ENCODE measurements at regions not wholly inside any gene's neighbourhood (a gene's known extent, or its start where the extent isn't known, plus 50 kb on each side); places are given as distances from the start of the nearest gene placed in this dataset.

DNA sequence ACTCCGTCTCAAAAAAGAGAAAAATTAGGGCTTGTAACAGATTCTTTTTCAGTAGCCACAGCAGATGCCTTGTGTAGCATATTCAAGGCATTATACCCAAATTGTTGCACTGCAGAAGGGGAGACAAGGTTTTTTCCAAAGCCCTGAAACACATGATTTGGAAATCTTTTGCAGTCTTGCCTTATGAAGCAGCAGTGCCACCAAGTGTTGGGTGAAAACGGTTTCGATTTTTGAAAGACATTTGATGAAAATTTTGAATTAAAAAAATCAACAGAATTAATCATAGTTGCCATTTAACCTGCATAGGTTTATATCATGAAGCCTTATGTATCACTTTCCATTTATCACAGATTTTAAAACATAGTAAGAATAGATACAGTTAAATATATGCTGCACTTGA, 479.5 kb downstream of the TAF11L14 start:
- H3K9ac ChIP-seq (ENCODE audit: low read length): no peak overlapping the region
- no peak overlapping the region for H3K4me2 ChIP-seq (ENCODE audit: low read length)
- no peaks in the 10 kb centered on the region for H3K27me3 ChIP-seq (ENCODE audit: insufficient read depth, low read length)
- H3K9me3 ChIP-seq (ENCODE audit: insufficient read depth, low read depth, low read length): no peaks in the 10 kb centered on the region
- H4K12ac ChIP-seq (ENCODE audit: low read depth, low read length): no peak overlapping the region
- no peak overlapping the region for H2BK12ac ChIP-seq (ENCODE audit: low read length)
- no peak overlapping the region for H4K8ac ChIP-seq (ENCODE audit: low read depth, low read length)
- no peak overlapping the region for H4K91ac ChIP-seq (ENCODE audit: low read depth, low read length)
- H2BK120ac ChIP-seq (ENCODE audit: insufficient read depth, low read length, poor library complexity): no peak overlapping the region
- H3K36me3 ChIP-seq (ENCODE audit: control insufficient read depth in 1 of 2, insufficient read depth in 2 of 2, low read length in 2 of 2): no peaks in the 10 kb centered on the region
- no peak overlapping the region for H2AFZ ChIP-seq (ENCODE audit: insufficient read depth, low read length, poor library complexity)
- H3K14ac ChIP-seq (ENCODE audit: low read length): no peak overlapping the region
- no peak overlapping the region for H2AK5ac ChIP-seq (ENCODE audit: low read length)
- no peak overlapping the region for H3K18ac ChIP-seq (ENCODE audit: low read length)
- no peak overlapping the region for H3K23ac ChIP-seq (ENCODE audit: low read length)
- DNase-seq: peak; percentile 15 to 68
- H3K4ac ChIP-seq (ENCODE audit: low read depth, low read length): no peak overlapping the region
- H2BK5ac ChIP-seq (ENCODE audit: low read depth, low read length, poor library complexity): no peak overlapping the region
- WGBS (ENCODE audit: extremely low coverage, insufficient coverage, insufficient read length): no CpG with 5 or more reads among the region's 3 CpGs
- H3K4me1 ChIP-seq (ENCODE audit: control insufficient read depth in 1 of 2, insufficient read depth in 2 of 2, low read length in 2 of 2): no peaks in the 10 kb centered on the region
- no peaks in the 10 kb centered on the region for H3K79me1 ChIP-seq (ENCODE audit: low read length)
- H3K4me3 ChIP-seq (ENCODE audit: low read depth, low read length): no peak overlapping the region
- no peak overlapping the region for H3K27ac ChIP-seq (ENCODE audit: low read depth, low read length)
- no peaks in the 10 kb centered on the region for H3K79me2 ChIP-seq (ENCODE audit: control insufficient read depth, insufficient read depth, low read length, poor library complexity)

DNA sequence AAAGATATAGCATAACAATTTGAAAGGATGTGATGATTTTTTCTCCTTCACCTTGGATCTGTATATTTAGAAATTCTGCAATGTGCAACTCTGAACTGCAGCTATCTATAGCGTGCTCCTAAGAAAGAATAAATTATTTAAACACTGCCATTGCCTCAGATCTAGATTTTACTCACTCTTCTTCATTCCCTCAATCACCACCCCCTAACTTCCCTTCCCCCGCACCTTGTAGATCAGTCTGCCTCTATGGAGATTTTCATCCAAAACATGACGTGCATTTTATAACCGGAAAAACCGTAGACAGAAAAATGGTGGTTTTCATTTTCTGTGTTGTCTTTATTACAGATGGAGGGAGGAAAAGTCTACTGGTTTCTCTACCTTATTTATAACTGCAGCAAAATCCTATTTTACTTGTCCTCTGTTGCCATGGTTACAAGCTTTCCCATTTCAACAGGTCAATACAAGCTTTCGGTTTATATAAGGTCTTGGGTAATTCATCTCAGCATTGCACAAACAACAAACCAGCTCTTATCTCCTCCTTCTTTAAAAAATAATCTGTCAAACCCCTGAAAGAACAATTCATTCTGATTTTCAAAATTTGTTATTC, 480.0 kb downstream of the TAF11L14 start:
- H3K9me3 ChIP-seq (ENCODE audit: insufficient read depth, low read depth, low read length): no peaks in the 10 kb centered on the region
- DNase-seq: no peak
- no peak overlapping the region for H3K23ac ChIP-seq (ENCODE audit: low read length)
- H3K4me2 ChIP-seq (ENCODE audit: low read length): no peak overlapping the region
- no peaks in the 10 kb centered on the region for H3K79me1 ChIP-seq (ENCODE audit: low read length)
- H2BK5ac ChIP-seq (ENCODE audit: low read depth, low read length, poor library complexity): no peak overlapping the region
- WGBS (ENCODE audit: extremely low coverage, insufficient coverage, insufficient read length): no CpG with 5 or more reads among the region's 6 CpGs
- H3K79me2 ChIP-seq (ENCODE audit: control insufficient read depth, insufficient read depth, low read length, poor library complexity): no peaks in the 10 kb centered on the region
- no peak overlapping the region for H3K14ac ChIP-seq (ENCODE audit: low read length)
- no peak overlapping the region for H2BK12ac ChIP-seq (ENCODE audit: low read length)
- H3K27me3 ChIP-seq (ENCODE audit: insufficient read depth, low read length): no peaks in the 10 kb centered on the region
- H2BK120ac ChIP-seq (ENCODE audit: insufficient read depth, low read length, poor library complexity): no peak overlapping the region
- H3K18ac ChIP-seq (ENCODE audit: low read length): no peak overlapping the region
- no peak overlapping the region for H2AK5ac ChIP-seq (ENCODE audit: low read length)
- no peak overlapping the region for H2AFZ ChIP-seq (ENCODE audit: insufficient read depth, low read length, poor library complexity)
- no peak overlapping the region for H4K91ac ChIP-seq (ENCODE audit: low read depth, low read length)
- no peaks in the 10 kb centered on the region for H3K4me1 ChIP-seq (ENCODE audit: control insufficient read depth in 1 of 2, insufficient read depth in 2 of 2, low read length in 2 of 2)
- no peaks in the 10 kb centered on the region for H3K36me3 ChIP-seq (ENCODE audit: control insufficient read depth in 1 of 2, insufficient read depth in 2 of 2, low read length in 2 of 2)
- no peak overlapping the region for H3K4me3 ChIP-seq (ENCODE audit: low read depth, low read length)
- no peak overlapping the region for H3K4ac ChIP-seq (ENCODE audit: low read depth, low read length)
- no peak overlapping the region for H4K12ac ChIP-seq (ENCODE audit: low read depth, low read length)
- H4K8ac ChIP-seq (ENCODE audit: low read depth, low read length): no peak overlapping the region
- H3K27ac ChIP-seq (ENCODE audit: low read depth, low read length): no peak overlapping the region
- H3K9ac ChIP-seq (ENCODE audit: low read length): no peak overlapping the region

DNA sequence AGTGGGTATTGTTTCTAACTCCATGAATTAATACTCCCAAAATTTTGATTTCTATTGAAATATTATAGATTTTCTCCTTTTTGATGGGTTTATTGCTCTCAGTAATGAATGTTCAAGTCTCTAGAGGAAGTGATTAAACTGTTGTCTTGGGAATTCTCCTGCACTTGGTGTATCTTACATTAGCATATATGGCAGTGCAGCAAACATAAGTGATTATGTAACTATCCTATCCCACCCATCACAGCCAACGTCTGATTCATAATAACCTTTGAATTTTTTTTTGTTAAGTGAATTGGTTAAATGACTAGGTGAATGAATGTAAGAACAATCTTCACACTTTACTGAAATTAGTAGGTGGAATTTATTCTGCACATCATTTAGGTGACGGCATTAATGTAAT, 483.7 kb downstream of the TAF11L14 start:
- H2BK5ac ChIP-seq (ENCODE audit: low read depth, low read length, poor library complexity): no peak overlapping the region
- H4K91ac ChIP-seq (ENCODE audit: low read depth, low read length): no peak overlapping the region
- H2AK5ac ChIP-seq (ENCODE audit: low read length): no peak overlapping the region
- H3K79me2 ChIP-seq (ENCODE audit: control insufficient read depth, insufficient read depth, low read length, poor library complexity): no peaks in the 10 kb centered on the region
- no peaks in the 10 kb centered on the region for H3K9me3 ChIP-seq (ENCODE audit: insufficient read depth, low read depth, low read length)
- no peak overlapping the region for H2BK12ac ChIP-seq (ENCODE audit: low read length)
- no peak overlapping the region for H3K4me2 ChIP-seq (ENCODE audit: low read length)
- no peaks in the 10 kb centered on the region for H3K36me3 ChIP-seq (ENCODE audit: control insufficient read depth in 1 of 2, insufficient read depth in 2 of 2, low read length in 2 of 2)
- no peak for DNase-seq
- H3K27ac ChIP-seq (ENCODE audit: low read depth, low read length): no peak overlapping the region
- H3K79me1 ChIP-seq (ENCODE audit: low read length): no peaks in the 10 kb centered on the region
- no peak overlapping the region for H3K4ac ChIP-seq (ENCODE audit: low read depth, low read length)
- H3K18ac ChIP-seq (ENCODE audit: low read length): no peak overlapping the region
- no peak overlapping the region for H4K12ac ChIP-seq (ENCODE audit: low read depth, low read length)
- H4K8ac ChIP-seq (ENCODE audit: low read depth, low read length): no peak overlapping the region
- no peak overlapping the region for H2BK120ac ChIP-seq (ENCODE audit: insufficient read depth, low read length, poor library complexity)
- no peaks in the 10 kb centered on the region for H3K4me1 ChIP-seq (ENCODE audit: control insufficient read depth in 1 of 2, insufficient read depth in 2 of 2, low read length in 2 of 2)
- H2AFZ ChIP-seq (ENCODE audit: insufficient read depth, low read length, poor library complexity): no peak overlapping the region
- no peaks in the 10 kb centered on the region for H3K27me3 ChIP-seq (ENCODE audit: insufficient read depth, low read length)
- no peak overlapping the region for H3K23ac ChIP-seq (ENCODE audit: low read length)
- H3K14ac ChIP-seq (ENCODE audit: low read length): no peak overlapping the region
- H3K4me3 ChIP-seq (ENCODE audit: low read depth, low read length): no peak overlapping the region
- no CpG with 5 or more reads among the region's 2 CpGs for WGBS (ENCODE audit: extremely low coverage, insufficient coverage, insufficient read length)
- H3K9ac ChIP-seq (ENCODE audit: low read length): no peak overlapping the region

DNA sequence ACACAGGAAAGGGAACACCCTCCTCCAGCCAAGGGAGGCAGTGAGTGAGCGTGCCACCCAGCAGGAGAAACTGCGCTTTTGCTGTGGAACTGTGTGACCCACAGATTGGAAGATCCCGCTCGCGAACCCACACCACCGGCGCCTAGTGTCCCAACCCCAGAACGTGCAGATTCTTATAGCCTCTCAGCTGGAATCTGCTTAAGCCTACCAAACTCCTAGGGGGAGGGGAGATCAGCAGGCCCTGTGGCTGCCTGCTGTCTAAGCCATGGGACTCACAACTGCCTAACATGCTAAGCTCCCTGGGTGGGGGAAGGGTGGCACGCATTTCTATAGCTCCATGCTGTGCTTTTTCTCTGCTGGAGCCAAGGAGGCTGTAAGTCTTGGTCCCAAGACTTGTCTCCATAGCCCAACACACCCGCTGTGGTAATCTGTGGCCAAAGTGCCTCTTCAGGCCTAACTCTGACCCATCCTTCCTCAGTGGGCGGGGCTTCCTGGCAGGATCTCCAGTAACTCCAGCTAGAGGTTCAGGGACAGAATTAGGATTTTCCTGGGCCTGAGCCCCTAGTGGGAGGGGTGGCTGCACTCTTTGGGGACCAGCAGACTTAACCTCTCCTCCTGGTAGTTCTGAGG, 485.0 kb downstream of the TAF11L14 start:
- no peak overlapping the region for H2BK12ac ChIP-seq (ENCODE audit: low read length)
- no peak overlapping the region for H4K12ac ChIP-seq (ENCODE audit: low read depth, low read length)
- no peak overlapping the region for H2BK5ac ChIP-seq (ENCODE audit: low read depth, low read length, poor library complexity)
- no peak overlapping the region for H4K91ac ChIP-seq (ENCODE audit: low read depth, low read length)
- no peak overlapping the region for H2AK5ac ChIP-seq (ENCODE audit: low read length)
- H3K27ac ChIP-seq (ENCODE audit: low read depth, low read length): no peak overlapping the region
- no peaks in the 10 kb centered on the region for H3K79me1 ChIP-seq (ENCODE audit: low read length)
- no peak overlapping the region for H3K18ac ChIP-seq (ENCODE audit: low read length)
- no peaks in the 10 kb centered on the region for H3K9me3 ChIP-seq (ENCODE audit: insufficient read depth, low read depth, low read length)
- no peaks in the 10 kb centered on the region for H3K79me2 ChIP-seq (ENCODE audit: control insufficient read depth, insufficient read depth, low read length, poor library complexity)
- H4K8ac ChIP-seq (ENCODE audit: low read depth, low read length): no peak overlapping the region
- no peak for DNase-seq
- no peak overlapping the region for H2BK120ac ChIP-seq (ENCODE audit: insufficient read depth, low read length, poor library complexity)
- H3K9ac ChIP-seq (ENCODE audit: low read length): no peak overlapping the region
- H3K36me3 ChIP-seq (ENCODE audit: control insufficient read depth in 1 of 2, insufficient read depth in 2 of 2, low read length in 2 of 2): no peaks in the 10 kb centered on the region
- H3K4ac ChIP-seq (ENCODE audit: low read depth, low read length): no peak overlapping the region
- no peak overlapping the region for H3K23ac ChIP-seq (ENCODE audit: low read length)
- H3K4me3 ChIP-seq (ENCODE audit: low read depth, low read length): peak overlapping the region; percentile 28
- H3K27me3 ChIP-seq (ENCODE audit: insufficient read depth, low read length): no peaks in the 10 kb centered on the region
- H3K4me1 ChIP-seq (ENCODE audit: control insufficient read depth in 1 of 2, insufficient read depth in 2 of 2, low read length in 2 of 2): no peaks in the 10 kb centered on the region
- no CpG with 5 or more reads among the region's 11 CpGs for WGBS (ENCODE audit: extremely low coverage, insufficient coverage, insufficient read length)
- H3K4me2 ChIP-seq (ENCODE audit: low read length): no peak overlapping the region
- no peak overlapping the region for H3K14ac ChIP-seq (ENCODE audit: low read length)
- H2AFZ ChIP-seq (ENCODE audit: insufficient read depth, low read length, poor library complexity): no peak overlapping the region

Measured in trophoblast cell (in vitro differentiated cells and primary cell).